Mammary epithelial cell (primary cell): ENCODE measurements at regions not wholly inside any gene's neighbourhood (a gene's known extent, or its start where the extent isn't known, plus 50 kb on each side); places are given as distances from the start of the nearest gene placed in this dataset.

Source experiments
- EZH2 ChIP-seq: IDR thresholded peaks from 2 replicates; pipeline ENCODE4 v1.6.1; 2012; ENCODE audit warnings: low read length, inconsistent platforms, borderline replicate concordance
- TF ChIP-seq, protein P1 (sequence below), 2 donors: IDR thresholded peaks in 1 of 2; conservative IDR thresholded peaks in 1 of 2; 2 replicates each; pipeline ENCODE4 v1.5.1; 2011 to 2012; ENCODE audit warnings: inconsistent platforms in 2 of 2, low read length in 2 of 2, mild to moderate bottlenecking in 2 of 2, control low read depth in 1 of 2, low read depth in 1 of 2; ENCODE audit not compliant: insufficient read depth in 1 of 2; ENCODE audit errors: extremely low read depth in 1 of 2

DNA sequence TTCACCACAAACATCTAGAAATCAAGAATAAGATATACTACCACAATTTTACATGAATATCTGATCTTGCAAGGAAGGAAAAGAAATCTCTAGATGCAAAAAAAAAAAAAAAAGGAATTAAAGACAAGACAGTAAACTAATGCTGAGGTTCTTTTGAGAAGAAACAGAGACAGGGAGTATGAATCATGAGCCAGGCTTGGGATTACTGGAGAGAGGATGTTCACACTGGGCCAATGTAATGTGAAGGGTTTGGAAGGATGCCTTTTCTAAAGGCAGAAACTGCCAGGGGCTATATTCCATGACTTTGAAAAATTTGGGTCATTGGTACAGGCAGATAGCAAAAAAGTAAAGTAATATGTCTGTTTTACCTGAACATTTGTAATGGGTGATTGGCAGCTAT is 573.0 kb upstream of the IGFBP3 start:
- TF ChIP-seq, protein P1, sequence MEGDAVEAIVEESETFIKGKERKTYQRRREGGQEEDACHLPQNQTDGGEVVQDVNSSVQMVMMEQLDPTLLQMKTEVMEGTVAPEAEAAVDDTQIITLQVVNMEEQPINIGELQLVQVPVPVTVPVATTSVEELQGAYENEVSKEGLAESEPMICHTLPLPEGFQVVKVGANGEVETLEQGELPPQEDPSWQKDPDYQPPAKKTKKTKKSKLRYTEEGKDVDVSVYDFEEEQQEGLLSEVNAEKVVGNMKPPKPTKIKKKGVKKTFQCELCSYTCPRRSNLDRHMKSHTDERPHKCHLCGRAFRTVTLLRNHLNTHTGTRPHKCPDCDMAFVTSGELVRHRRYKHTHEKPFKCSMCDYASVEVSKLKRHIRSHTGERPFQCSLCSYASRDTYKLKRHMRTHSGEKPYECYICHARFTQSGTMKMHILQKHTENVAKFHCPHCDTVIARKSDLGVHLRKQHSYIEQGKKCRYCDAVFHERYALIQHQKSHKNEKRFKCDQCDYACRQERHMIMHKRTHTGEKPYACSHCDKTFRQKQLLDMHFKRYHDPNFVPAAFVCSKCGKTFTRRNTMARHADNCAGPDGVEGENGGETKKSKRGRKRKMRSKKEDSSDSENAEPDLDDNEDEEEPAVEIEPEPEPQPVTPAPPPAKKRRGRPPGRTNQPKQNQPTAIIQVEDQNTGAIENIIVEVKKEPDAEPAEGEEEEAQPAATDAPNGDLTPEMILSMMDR (conservative IDR thresholded peaks at IDR 0.05 in 1 of 2, IDR thresholded peaks at IDR 0.05 in 1 of 2; ENCODE audit: extremely low read depth in 1 of 2, insufficient read depth in 1 of 2, low read depth in 1 of 2, low read length in 2 of 2) = no peak
- TF ChIP-seq EZH2 = no peak
